Ramos (cell line): ENCODE measurements at regions not wholly inside any gene's neighbourhood (a gene's known extent, or its start where the extent isn't known, plus 50 kb on each side); places are given as distances from the start of the nearest gene placed in this dataset.
"Not testable (repeated sequence)": the region's sequence is repeated elsewhere in the genome, so short reads cannot be mapped to it uniquely, and the experiment has no call there.

Experiments
- in situ Hi-C: fragments of 300-500 bp; cut with MboI; formaldehyde crosslinking; loops from one replicate; pipeline ENCODE4 v1.14.3; 2022; ENCODE audit warnings: low sequenced_read_pairs; ENCODE audit not compliant: unreplicated experiment

DNA sequence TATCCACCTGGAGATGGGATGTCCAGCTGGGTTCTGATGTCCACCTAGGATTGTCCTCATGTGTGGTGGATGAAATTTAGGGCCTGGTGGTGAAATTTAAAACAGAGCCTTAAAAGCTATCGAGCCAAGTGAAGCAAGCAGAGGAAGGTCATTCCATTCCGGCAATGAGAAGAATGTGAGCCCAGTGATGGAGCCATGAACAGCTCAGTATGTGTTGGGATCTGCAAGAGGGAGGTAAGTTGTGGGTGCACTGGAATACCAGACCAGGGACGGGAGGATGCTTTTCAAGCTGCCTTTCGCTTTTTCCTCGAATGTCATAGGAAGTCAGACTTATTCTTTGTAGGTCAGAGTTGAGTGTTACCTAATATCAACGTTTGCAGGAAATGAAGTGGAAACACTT, 80.6 kb upstream of the THOC3 start:
- in situ Hi-C loops, result loop anchor here (10.0 kb wide), 1 partner anchor 1556 kb away; the partner anchor contains the start of gene B4GALT7

DNA sequence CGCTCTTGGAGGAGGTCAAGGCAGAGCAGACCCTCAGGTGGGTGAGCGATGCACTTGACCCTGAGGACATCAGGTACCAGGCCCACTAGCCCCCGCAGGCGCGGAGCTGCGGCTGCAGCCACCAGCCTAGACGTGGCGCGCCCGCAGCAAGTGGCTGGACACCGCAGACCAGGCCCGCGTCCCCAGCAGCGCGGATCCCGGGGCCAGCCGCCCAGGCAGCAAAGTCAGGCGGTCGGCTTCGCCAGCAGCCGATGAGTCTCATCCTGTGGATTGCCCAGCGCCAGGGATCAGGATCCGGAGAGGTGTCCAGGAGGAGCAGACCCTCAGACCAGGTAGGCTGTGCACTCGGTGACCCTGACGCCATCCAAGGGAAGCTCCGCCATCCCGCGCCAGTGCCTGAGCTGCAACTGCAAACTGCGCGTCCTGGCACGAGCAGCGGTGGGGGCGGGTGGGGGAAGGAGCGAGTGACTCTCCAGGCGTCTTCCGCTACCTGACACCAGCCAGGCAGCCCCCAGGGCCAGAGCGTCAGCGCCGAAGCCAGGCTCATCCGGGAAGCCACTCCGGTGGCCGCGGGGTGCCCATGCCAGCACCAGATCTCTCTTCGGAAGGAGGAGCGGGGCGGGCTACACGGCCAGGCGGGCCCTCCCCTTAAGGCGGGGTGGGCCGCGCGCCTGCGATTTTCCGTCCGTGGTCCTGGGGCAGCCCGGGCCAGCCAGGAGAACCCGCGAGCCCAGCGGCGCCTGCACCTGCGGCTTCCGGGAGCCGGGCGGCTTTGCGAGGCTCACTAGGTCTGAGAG, 92.6 kb upstream of the THOC3 start:
- in situ Hi-C loops, result not testable (repeated sequence)

DNA sequence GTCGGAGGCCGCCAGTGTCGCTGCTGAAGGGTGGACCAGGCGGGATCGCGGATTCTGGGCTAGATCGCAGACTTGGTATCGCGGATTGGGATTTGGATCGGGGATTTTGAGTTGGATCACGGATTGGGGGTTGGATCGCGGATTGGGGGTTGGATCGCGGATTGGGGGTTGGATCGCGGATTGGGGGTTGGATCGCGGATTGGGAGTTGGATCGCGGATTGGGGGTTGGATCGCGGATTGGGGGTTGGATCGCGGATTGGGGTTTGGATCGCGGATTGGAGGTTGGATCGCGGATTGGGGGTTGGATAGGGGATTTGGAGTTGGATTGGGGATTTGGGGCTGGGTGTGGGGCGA, 93.1 kb upstream of the THOC3 start:
- in situ Hi-C loops, result not testable (repeated sequence)

- in situ Hi-C loops, result not testable (repeated sequence)
Measured at GRCh38 chr5:176061660-176062059, 93.5 kb upstream of the THOC3 start.

GRCh38 chr5:176066262-176066945, 98.3 kb upstream of the THOC3 start:
- in situ Hi-C loops, result not testable (repeated sequence)

DNA sequence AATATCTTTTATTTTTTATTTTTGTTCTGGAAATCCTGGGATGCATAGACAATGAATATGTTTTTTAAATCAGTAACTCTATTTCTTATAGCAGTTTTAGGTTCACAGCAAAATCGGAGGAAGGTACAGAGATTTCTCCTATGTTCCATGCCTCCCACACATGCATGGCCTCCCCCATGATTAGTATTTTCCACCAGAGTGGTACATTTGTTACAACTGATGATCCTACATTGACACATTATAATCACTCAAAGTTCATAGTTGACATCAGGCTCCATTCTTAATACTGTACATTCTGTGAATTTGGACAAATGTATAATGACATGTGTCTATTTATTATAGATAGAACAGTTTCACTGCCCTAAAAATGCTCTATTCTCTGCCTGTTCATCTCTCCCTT, 99.0 kb upstream of the THOC3 start:
- in situ Hi-C loops, result not testable (repeated sequence)

GRCh38 chr5:176067948-176068347, 99.8 kb upstream of the THOC3 start:
- in situ Hi-C loops, result not testable (repeated sequence)

DNA sequence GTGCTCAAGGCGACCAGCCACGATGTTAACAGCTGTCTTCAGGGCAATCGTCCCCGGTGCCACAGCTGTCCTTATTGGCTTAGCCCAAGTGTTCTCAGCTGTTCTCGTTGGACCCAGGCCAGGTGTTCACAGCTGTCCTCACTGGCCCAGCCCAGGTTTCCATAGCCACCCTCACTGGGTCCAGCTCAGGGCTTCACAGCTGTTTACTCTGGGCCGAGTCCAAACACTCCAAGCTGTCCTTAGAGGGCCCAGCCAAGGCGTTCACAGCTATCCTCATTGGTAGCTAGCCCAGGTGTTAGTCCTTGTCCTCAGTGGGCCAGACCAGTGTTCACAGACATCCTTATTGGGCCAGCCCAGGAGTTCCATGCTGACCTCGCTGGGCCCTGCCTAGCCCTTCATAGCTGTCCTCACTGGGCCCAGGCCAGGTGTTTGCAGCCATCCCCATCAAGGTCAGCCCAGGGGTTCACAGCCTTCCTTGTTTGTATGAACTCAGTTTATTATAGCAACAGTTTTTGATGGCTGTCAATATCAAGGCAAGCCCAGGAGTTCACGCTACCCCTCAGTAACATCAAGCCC, 106.0 kb upstream of the THOC3 start:
- in situ Hi-C loops, result not testable (repeated sequence)

GRCh38 chr5:176083717-176084116, 115.6 kb upstream of the THOC3 start:
- in situ Hi-C loops, result not testable (repeated sequence)

DNA sequence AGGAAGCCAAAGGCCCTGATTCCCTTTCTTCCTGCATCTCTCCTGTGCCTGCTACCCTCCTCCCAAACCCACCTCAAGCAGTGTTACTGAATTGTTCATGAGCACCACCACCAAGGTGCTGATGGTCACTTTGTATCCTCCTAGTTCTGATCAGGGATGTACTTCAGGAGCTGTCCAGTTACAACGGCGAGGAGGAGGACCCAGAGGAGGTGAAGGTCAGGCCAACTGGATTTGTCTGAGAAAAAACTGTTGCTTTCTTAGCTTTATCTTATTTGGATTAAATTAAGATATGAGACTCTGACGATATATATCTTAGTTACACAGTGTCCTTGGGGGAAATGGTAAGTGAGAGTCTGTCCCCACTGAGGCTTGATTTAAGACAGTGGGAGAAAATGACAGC, 135.0 kb upstream of the THOC3 start:
- in situ Hi-C loops, result not testable (repeated sequence)

DNA sequence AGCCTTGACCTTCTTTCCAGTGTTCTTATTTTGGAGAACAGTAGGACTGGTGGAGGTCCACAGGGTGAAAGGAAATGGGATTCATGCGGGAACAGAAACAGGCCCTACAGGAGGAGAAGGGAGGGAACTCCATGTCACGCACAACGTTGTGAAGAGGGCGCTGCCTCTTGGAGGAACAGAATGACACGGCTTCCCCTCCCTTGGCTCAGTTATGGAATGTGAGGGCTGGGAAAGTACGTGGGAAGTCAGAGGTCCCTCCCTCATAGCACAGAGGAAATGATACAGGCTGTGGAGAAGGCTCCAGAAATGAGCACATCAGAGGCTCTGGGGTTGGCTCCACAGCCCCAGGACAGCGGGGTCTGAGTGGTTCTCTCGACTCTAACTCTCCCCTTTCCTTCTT, 125.3 kb upstream of the SIMC1 start:
- in situ Hi-C loops, result not testable (repeated sequence)

- in situ Hi-C loops, result not testable (repeated sequence)
Measured at GRCh38 chr5:176113673-176114335, 124.4 kb upstream of the SIMC1 start.

- in situ Hi-C loops, result not testable (repeated sequence)
Measured at GRCh38 chr5:176114825-176115224, 123.4 kb upstream of the SIMC1 start.

DNA sequence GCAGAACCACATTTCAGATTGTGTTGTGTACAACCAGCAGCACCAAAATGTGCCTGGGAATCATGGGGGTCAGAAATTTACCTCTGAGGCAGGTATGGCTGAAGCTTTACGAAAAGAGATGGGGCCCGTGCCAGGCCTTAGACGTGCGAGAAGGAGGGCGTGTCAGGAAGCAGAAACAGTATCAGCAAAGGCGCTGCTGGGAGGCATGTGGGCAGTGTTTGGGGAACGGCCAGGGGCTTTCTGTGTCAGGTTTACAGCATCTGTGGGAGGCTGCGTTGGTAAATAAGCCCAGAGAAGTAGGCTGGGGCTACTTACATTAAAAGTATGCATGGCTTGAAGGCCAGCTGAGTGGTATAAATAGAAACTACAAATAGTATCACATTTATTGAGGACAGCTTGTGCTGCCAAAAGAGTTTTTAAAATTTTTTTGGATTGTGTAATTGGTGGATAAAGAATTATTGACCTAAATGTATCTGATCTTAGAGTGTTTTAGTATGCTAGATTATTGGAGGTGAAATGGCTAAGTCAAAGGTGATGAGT, 120.5 kb upstream of the SIMC1 start:
- in situ Hi-C loops, result not testable (repeated sequence)

GRCh38 chr5:176122361-176122760, 115.9 kb upstream of the SIMC1 start:
- in situ Hi-C loops, result loop anchor here (10.0 kb wide), 1 partner anchor 1582 kb away; no protein-coding TSS in a partner anchor

DNA sequence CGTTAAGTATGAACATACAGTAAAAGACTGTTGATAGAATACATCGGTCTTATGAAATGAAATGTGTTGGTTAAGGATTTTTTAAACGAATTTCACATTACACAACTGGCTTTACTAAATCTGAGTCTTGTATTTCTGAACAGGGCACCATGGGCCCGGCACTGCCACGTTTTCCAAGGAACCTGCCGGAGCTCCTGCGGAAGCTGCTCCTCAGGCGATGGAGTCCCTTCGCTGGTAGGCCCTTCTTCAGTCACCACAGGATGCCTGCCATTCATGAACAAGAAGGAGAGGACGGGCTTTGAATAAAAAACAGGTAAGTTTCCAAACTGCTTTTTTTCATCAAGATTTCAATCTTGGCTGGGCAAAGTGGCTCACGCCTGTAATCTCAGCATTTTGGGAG, 114.1 kb upstream of the SIMC1 start:
- in situ Hi-C loops, result loop anchor here (10.0 kb wide), 1 partner anchor 1581 kb away; no protein-coding TSS in a partner anchor

GRCh38 chr5:176131771-176132170, 106.5 kb upstream of the SIMC1 start:
- in situ Hi-C loops, result no loop called here

DNA sequence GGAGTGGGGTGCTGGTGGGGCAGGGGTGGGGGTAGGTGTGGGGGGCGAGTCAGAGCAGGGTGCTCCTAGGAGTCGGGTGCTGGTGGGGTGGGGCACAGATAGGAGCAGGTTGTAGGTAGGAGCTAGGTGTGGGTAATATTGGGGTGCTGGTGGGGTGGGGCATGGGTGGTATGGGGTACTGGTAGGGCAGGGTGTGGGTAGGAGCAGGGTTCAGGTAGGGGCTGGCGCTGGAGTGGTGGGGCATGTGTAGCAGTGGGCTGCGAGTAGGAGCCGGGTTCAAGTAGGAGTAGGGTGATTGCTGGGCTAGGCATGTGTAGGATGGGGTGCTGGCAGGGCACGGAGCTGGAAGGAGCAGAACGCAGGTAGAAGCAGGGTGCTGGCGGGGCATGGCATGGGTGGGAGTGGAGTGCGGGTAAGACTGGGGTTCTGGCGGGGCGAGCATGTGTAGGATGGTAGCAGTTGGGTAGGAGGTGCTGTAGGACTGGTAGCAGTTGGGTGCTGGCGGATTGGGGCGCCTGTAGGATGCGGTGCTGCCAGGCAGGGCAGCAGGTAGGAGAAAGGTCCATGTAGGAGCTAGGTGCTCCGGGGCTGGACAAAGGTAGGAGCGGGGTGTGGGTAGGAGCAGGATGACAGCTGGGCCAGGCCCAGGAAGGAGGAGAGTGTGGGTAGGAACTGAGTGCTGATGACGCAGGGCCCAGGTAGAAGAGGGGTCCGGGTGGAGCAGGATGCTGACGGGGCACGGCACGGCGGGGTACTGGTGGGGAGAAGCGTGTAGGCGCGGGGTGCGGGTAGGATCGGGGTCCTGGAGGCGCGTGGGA, 105.5 kb upstream of the SIMC1 start:
- in situ Hi-C loops, result no loop called here

DNA sequence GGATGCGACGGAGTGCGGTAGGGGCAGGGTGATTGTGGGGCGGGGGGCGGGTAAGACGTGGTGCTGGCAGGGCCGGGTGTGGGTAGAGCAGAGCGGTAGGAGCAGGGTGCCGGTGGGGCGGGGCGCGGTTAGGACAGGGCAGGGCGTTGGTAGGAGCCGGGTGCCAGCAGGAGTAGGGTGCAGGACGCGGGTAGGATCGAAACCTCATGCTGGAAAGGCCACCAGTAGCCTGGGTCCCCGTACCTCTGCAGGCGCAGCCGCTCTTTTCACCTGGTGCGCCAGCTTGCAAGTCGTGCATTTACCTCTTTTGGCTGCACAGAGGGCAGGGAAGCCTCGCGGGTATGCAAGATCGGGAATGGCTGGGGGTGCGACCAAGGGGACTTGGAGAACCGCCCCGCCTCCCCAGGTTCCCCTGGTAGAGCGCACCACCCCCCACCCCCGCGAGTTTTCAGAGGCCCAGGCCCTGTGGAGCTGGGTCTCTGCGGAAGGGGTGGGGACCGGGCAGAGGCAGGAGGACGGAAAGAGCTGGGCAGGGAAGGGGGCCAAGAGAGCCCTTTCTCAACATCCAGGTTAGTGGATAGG, 104.8 kb upstream of the SIMC1 start:
- in situ Hi-C loops, result no loop called here
